Astrocyte of the cerebellum (primary cell): ENCODE measurements at regions not wholly inside any gene's neighbourhood (a gene's known extent, or its start where the extent isn't known, plus 50 kb on each side); places are given as distances from the start of the nearest gene placed in this dataset.

ENCODE experiments used
- DNase-seq: peaks from one replicate; pipeline ENCODE4 v3.0.0-alpha.2; 2011; ENCODE audit warnings: low read depth
- H3K4me3 ChIP-seq: 2 replicates; pipeline ENCODE4 v1.5.1; 2011; ENCODE audit warnings: mild to moderate bottlenecking, low read depth, low read length, moderate library complexity
- CTCF ChIP-seq: IDR thresholded peaks from 2 replicates; pipeline ENCODE4 v1.5.1; 2012; ENCODE audit warnings: low read length, low read depth, moderate library complexity, mild to moderate bottlenecking; ENCODE audit errors: missing control alignments
- in situ Hi-C: cut with HindIII; loops from 2 replicates; pipeline ENCODE4 v1.10.0; 2017; ENCODE audit warnings: low sequenced_read_pairs

- DNase-seq = no peak
- in situ Hi-C loops = no loop called here
- H3K4me3 ChIP-seq = no peak overlapping the region
- no peak for TF ChIP-seq CTCF
These were observed 95.3 kb upstream of the TTC34 start for GRCh38 chr1:2896824-2897223.

DNA sequence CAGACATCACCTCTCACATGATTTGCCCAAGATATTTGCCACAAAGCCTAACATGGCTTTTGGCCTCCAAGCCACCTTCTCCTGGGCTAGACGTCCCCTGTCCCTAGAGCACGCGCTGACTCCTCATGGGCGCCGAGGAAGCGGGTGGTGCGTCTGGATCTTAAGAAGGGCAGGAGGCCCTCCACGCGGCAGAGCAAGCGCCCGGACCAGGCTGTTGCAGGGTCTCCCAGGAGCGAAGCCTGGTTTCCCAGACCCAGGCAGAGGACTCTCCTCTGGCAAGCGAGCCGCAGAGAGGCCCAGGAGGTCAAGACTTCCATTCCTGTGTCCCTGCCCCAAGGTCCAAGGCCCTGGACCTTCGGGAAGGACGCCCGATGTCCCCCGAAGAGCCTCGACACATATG is 101.7 kb upstream of the TTC34 start:
- no peak for TF ChIP-seq CTCF
- no peak for DNase-seq
- in situ Hi-C loops = no loop called here
- no peak overlapping the region for H3K4me3 ChIP-seq

GRCh38 chr1:2904191-2904590 is 102.7 kb upstream of the TTC34 start:
- in situ Hi-C loops = no loop called here
- DNase-seq = no peak
- H3K4me3 ChIP-seq = no peak overlapping the region
- TF ChIP-seq CTCF = no peak

GRCh38 chr1:2905356-2905755 is 103.9 kb upstream of the TTC34 start:
- DNase-seq = no peak
- no peak overlapping the region for H3K4me3 ChIP-seq
- in situ Hi-C loops = no loop called here
- no peak for TF ChIP-seq CTCF

- no peak overlapping the region for H3K4me3 ChIP-seq
- in situ Hi-C loops = no loop called here
- no peak for TF ChIP-seq CTCF
- DNase-seq = no peak
These were observed 104.6 kb upstream of the TTC34 start for GRCh38 chr1:2906085-2906484.

DNA sequence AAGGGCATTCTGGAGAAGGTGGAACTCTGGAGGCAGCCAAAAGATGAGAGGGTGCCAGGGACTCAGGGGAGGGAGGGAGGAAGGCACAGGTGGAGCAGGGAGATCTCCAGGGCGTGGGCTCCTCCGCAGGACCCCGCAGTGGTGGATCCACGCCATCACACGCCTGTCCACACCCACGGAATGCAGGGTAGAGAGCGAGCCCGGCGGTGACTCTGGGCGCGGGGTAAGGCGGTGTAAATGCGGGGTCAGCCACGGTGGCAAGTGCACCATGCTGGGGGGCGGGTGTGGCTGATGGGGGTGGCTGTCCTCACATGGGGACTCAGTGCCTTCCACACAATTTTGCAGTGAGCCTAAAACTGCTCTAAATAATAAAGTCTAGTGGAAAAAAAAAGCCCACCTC is 105.1 kb upstream of the TTC34 start:
- no peak for TF ChIP-seq CTCF
- DNase-seq = no peak
- in situ Hi-C loops = no loop called here
- H3K4me3 ChIP-seq = no peak overlapping the region

- no peak overlapping the region for H3K4me3 ChIP-seq
- no peak for DNase-seq
- in situ Hi-C loops = no loop called here
- TF ChIP-seq CTCF = no peak
These were observed 105.6 kb upstream of the TTC34 start for GRCh38 chr1:2907051-2907450.
